GM21515 (cell line): ENCODE measurements at regions not wholly inside any gene's neighbourhood (a gene's known extent, or its start where the extent isn't known, plus 50 kb on each side); places are given as distances from the start of the nearest gene placed in this dataset.
"Not testable (repeated sequence)": the region's sequence is repeated elsewhere in the genome, so short reads cannot be mapped to it uniquely, and the experiment has no call there.

Experiments used
- ATAC-seq: cut with Tn5 transposase; IDR thresholded peaks from one replicate; pipeline ENCODE4 v1.9.1; 2021; ENCODE audit not compliant: unreplicated experiment

- no peak for ATAC-seq
Measured at GRCh38 chr2:142827170-142827569, 50.3 kb upstream of the KYNU start.

- ATAC-seq: no peak
Measured at GRCh38 chr2:142825861-142826260, 51.6 kb upstream of the KYNU start.

GRCh38 chr2:142824756-142825155, 52.7 kb upstream of the KYNU start:
- no peak for ATAC-seq

- ATAC-seq: no peak
Measured at GRCh38 chr2:142822190-142822589, 55.3 kb upstream of the KYNU start.

DNA sequence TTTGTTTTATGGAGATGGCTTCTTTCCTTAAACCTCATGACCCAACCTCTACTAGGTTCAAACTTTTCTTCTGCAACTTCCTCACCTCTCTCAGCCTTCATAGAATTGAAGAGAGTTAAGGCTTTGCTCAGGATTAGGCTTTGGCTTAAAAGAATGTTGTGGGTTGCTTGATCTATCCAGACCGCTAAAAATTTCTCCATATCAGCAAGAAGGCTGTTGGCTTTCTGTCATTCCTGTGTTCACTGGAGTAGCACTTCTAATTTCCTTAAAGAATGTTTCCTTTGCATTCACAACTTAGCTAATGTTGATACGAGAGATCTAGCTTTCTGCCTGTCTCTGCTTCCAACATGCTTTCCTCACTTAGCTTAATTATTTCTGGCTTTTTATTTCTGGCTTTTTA, 58.1 kb upstream of the KYNU start:
- ATAC-seq: no peak

DNA sequence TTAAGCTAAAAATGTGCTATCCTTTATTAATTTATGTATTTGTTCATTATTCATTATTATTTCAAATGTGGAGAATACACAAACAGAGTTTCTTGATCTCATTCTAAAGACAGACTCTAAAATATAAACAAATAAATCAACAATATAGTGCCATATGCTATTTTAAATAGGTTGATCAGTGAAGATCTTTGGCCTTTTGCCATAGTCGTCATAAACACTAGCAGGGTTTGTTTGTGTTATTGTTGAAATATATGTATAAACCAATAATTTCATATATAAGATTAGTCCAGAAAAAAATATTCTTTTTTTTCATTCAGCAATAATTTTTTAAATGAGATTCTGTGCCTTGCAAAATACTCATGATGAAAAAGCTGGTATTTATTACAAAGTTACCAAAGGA, 62.1 kb upstream of the KYNU start:
- no peak for ATAC-seq

DNA sequence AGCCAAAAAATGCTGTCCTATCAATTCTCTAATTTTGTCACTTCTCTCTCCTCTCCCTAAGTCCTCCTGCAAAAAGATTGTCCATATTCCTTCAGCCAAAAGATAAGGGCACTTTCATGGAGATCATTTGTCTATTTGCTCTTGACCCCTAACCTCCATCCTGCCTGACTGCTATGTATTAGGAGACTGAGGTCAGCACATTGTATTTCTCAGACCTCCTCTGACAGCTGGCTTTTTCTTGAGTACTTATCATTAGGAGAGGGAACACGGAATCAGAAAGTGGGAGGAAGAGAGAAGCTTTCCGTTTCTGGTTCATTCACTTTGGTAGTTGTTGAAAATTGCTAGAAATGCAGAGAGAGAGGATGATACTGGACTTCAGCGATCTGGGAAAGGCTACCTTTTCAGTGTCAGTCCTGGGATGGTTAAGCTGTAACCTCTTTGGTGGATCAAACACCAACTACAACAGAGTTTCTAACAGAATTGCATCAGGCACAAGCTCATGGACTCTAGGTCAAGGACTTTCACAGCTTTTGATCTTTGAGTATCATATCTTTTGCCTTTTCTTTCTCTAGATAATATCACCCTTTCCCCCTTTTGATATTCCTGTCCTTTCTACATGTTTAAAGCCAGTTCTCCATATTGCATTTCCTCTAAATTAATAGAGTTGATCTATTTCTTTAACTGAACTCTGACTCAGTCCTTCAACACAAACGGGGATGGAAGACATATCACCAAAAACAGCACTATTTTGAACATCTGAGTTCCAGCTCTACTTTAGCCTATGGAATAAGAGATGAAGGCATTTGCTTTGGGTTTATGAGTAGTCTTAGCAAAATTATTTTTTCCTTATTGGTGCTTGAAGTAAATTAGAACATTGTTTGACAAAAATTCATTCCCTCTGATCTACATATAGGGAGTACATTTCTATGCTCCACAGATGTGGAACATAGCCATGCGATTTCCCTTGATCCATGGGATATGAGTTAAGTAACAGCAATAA, 63.3 kb upstream of the KYNU start:
- no peak for ATAC-seq

- not testable (repeated sequence) for ATAC-seq
Measured at GRCh38 chr2:142811644-142812043, 65.8 kb upstream of the KYNU start.

DNA sequence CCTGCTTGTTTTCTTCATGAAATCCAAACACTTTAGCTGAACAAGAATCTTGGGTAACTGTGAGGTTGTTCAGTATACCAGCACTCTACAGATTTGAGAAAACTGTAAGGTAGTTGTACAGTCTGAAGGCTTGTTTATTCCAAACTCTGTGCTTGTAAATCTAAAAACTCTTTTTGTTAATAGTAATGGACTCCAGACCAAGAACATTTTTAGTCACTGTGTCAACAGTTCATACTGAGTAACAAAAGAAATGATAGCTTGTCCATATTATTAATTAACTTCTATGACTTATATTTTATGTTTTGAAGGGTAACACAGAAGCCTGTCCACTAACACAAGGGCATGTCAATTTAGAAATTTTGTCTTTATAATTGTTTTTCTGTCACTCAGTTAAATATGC, 72.2 kb upstream of the KYNU start:
- ATAC-seq: no peak

DNA sequence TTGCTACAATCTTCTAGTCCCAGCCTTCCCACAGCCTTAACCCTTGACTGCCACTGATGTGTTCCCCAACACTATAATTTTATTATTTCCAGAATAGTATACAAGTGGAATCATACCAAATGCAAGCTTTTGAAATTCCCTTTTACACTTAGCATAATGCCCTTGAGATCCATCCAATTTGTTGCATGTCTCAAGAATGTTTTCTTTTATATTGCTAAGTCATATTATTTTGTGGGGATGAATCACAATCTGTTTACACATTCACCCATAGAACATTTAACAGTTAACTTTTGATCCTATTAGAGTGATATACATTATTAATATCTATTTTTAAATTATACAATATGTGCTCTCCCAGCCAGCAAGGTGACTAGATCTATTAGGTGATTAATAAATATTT, 74.3 kb upstream of the KYNU start:
- no peak for ATAC-seq

GRCh38 chr2:142796588-142796987, 80.9 kb upstream of the KYNU start:
- ATAC-seq: no peak

DNA sequence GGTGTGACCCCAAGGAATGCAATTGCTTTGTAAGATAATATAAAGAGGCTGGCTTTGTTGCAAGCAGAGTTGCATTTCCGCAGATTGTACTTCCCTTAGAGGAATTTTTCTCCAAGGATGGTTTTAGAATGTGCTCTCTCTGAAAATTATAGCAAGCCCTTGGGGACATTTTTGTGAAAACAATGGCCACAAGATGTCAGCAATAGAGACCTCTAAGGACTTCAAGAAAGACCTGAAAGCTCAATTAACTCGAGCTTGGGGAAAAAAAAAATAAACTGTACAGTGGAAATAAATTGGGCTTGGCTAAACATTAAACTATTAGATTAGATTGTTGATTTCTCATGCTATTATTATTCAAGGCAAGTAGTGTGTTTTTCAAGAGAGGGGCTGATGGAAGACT, 81.3 kb upstream of the KYNU start:
- ATAC-seq: no peak

DNA sequence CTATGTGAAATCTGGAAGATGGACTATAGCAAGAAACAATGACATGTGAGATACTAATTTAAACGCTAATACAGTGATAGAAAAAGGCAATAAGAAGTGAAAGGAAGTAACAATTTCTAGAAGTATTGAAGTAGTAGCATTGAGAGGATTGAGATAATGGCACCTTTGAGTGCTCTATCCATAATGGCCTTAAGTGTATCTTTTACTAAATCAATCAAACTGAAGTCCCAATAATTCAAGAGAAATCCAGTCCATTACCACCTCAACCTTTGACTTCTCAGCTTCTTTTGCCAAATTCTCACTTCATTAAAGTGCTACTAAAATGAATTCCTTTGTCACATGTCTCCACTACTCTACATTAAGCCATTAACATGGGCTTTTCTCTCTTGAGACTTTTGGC, 82.6 kb upstream of the KYNU start:
- ATAC-seq: no peak

DNA sequence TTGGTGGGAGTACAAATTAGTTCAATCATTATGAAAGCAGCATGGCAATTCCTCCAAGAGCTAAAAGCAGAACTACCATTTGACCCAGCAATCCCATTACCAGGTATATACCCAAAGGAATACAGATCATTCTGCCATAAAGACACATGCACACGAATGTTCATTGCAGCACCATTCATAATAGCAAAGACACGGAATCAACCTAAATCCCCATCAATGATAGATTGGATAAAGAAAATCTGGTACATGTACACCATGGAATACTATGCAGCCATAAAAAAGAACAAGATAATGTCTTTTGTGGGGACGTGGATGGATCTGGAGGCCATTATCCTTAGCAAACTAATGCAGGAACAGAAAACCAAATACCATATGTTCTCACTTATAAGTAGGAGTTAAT, 85.1 kb upstream of the KYNU start:
- ATAC-seq: not testable (repeated sequence)

- ATAC-seq: no peak
Measured at GRCh38 chr2:142791335-142791734, 86.1 kb upstream of the KYNU start.

DNA sequence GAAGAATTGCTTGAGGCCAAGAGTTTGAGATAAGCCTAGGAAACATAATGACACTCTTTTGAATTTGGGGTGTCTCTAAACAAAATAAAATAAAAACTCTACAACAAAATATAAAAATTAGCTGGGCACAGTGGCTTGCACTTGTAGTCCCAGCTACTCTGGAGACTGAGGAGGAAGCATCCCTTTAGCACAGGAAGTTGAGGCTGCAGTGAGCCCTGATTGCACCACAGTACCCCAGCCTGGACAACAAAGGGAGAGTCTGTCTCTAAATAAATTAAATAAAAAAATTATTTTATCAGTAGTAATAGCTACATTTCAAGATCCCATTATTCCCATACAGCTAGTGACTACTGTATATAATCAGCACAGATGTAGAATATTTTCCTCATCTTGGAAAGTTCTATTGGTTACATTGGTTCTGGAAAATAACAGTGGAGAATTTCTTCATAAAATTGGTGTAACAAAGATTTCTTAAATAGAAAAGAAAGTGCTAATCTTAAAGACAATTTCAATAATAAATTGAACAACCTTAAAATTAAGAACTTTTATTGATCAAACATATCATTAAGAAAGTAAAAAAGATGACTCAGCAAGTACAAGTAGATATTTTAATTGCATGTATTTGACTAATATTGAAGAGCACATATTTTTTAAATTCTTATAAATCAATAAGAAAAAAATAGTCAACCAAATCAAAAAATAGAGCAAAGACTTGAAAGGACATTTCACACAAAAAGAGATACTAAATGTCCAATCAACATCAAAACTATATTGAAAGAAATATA, 90.4 kb upstream of the KYNU start:
- ATAC-seq: no peak

DNA sequence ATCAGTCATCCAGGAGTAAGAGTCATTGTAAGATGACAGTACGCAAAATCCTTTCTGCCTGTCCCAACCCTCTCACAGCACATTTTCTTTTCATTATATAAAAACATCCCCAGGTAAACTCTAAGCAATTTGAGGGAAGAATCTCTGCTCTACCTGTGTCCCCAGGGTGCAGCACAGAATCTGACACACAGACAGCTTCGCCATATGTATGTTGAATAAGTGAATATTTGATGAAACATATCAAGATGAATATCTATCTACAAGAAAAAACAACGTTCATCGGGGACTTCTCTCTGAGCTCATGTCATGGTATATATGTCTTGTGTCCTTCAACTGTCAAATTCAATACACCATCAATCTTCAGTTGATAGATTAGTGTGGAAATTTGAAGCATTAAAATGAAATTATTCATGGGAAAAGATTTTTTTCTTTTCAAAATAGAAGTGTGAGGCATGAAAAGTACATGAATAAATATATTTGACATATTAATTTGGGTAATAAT, 94.5 kb upstream of the KYNU start:
- ATAC-seq: no peak

DNA sequence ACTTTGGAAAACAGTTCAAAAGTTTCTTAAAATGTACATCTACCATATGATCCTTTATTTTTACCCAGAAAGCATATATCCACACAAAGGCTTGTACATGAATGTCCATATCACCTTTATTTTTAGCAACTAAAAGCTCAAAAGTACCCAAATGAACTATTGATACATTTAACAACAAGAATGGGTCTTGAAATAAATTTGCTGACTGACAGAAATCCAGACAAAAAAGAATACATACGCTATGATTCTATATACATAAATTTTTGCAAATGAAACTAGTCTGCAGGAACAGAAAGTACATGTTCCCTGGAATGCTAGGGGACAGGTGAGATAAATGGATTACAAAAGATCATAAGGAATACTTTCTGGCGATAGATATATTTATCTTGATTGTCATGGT, 96.3 kb upstream of the KYNU start:
- ATAC-seq: no peak

DNA sequence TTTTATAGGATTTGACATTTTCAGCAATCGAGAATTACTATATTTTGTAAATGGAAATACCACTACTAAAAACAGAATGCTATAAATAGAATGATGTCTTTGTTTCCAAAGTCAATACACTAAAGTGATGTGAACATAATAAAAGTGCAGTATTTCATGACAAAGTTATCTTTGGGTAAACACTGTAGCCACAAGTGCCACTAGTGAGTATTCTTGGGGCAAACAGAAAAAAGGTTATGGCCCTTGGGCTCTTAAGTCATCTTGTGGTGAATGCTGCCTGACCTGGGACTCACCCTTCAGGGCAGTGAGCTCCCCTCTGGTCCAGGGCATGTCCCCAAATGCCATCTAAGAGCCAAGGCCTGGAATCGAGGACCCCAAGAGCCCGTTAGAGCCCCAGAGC, 99.2 kb upstream of the KYNU start:
- ATAC-seq: no peak

DNA sequence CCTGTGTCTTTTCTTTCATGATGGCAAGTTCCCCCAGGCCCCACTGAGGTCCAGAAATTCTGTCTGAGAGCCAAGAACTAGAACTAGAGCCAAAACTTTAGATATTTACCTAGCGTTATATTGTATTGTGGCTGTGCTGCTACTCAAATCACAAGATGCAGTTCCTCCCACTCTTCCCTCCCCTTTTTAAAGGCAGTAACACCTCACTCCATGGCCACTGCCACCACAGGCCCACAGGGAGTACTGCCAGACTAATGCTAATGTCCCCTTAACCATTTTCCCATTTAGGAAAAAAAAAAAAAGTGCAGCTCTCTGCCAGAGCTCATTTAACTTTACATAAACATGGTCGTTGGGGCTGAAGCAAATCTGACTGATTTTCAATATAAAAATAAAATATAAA, 99.7 kb upstream of the KYNU start:
- no peak for ATAC-seq

- ATAC-seq: no peak
Measured at GRCh38 chr2:142769761-142770160, 107.7 kb upstream of the KYNU start.

DNA sequence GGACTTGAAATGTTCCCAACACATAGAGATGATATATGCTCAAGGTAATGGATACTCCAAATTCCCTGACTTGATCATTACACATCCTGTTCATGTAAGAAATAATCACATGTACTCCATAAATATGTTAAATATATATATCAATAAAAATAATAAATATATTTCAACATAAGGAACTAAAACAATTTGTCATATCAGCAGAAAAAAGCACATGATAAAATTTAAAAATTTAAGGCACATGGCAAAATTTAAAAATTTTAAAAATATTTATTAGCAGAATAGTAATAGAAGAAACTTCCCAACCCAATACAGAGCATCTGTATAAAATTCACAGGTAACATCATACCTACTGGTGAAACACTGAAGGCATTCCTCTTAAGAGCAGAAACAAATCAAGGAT, 109.6 kb upstream of the KYNU start:
- no peak for ATAC-seq
